GM18870 (cell line): ENCODE measurements at regions not wholly inside any gene's neighbourhood (a gene's known extent, or its start where the extent isn't known, plus 50 kb on each side); places are given as distances from the start of the nearest gene placed in this dataset.
"Not testable (repeated sequence)": the region's sequence is repeated elsewhere in the genome, so short reads cannot be mapped to it uniquely, and the experiment has no call there.

Experiments
- ATAC-seq: cut with Tn5 transposase; IDR thresholded peaks from one replicate; pipeline ENCODE4 v1.9.1; 2021; ENCODE audit warnings: moderate library complexity; ENCODE audit not compliant: unreplicated experiment

GRCh38 chr10:33965795-33966581 lies 631.5 kb upstream of the NRP1 start:
- ATAC-seq: no peak

- no peak for ATAC-seq
These were observed 629.3 kb upstream of the NRP1 start for GRCh38 chr10:33963729-33964128.

GRCh38 chr10:33956322-33956721 lies 621.9 kb upstream of the NRP1 start:
- not testable (repeated sequence) for ATAC-seq

GRCh38 chr10:33955676-33956075 lies 621.2 kb upstream of the NRP1 start:
- no peak for ATAC-seq

- ATAC-seq: no peak
These were observed 618.4 kb upstream of the NRP1 start for GRCh38 chr10:33952692-33953360.

GRCh38 chr10:33950206-33950605 lies 615.7 kb upstream of the NRP1 start:
- ATAC-seq: no peak

GRCh38 chr10:33947544-33947943 lies 613.1 kb upstream of the NRP1 start:
- ATAC-seq: no peak

- ATAC-seq: no peak
These were observed 610.6 kb upstream of the NRP1 start for GRCh38 chr10:33945051-33945450.

- ATAC-seq: no peak
These were observed 608.0 kb upstream of the NRP1 start for GRCh38 chr10:33942508-33942907.

GRCh38 chr10:33939892-33940291 lies 605.4 kb upstream of the NRP1 start:
- no peak for ATAC-seq

- no peak for ATAC-seq
These were observed 604.9 kb upstream of the NRP1 start for GRCh38 chr10:33939410-33939809.

- ATAC-seq: no peak
These were observed 603.5 kb upstream of the NRP1 start for GRCh38 chr10:33938001-33938400.

- ATAC-seq: no peak
These were observed 602.7 kb upstream of the NRP1 start for GRCh38 chr10:33937036-33937730.

- no peak for ATAC-seq
These were observed 600.9 kb upstream of the NRP1 start for GRCh38 chr10:33935350-33935749.

- no peak for ATAC-seq
These were observed 595.6 kb upstream of the NRP1 start for GRCh38 chr10:33930079-33930478.

GRCh38 chr10:33927347-33927746 lies 592.9 kb upstream of the NRP1 start:
- ATAC-seq: no peak

GRCh38 chr10:33921970-33922605 lies 587.6 kb upstream of the NRP1 start:
- no peak for ATAC-seq

- ATAC-seq: no peak
These were observed 585.9 kb upstream of the NRP1 start for GRCh38 chr10:33920351-33920750.

- ATAC-seq: no peak
These were observed 584.8 kb upstream of the NRP1 start for GRCh38 chr10:33919244-33919643.

GRCh38 chr10:33917069-33917780 lies 582.8 kb upstream of the NRP1 start:
- no peak for ATAC-seq

- ATAC-seq: no peak
These were observed 580.3 kb upstream of the NRP1 start for GRCh38 chr10:33914746-33915145.
